GM12892 (cell line): ENCODE measurements at regions not wholly inside any gene's neighbourhood (a gene's known extent, or its start where the extent isn't known, plus 50 kb on each side); places are given as distances from the start of the nearest gene placed in this dataset.

ENCODE experiments used
- POLR2A ChIP-seq: IDR thresholded peaks from 2 replicates; pipeline ENCODE4 v1.6.1; 2011; ENCODE audit warnings: low read depth, low read length, control low read depth
- POLR2AphosphoS5 ChIP-seq: IDR thresholded peaks from 2 replicates; pipeline ENCODE4 v1.6.1; 2011; ENCODE audit warnings: low read depth, low read length, control low read depth

- TF ChIP-seq POLR2AphosphoS5 (no peak), POLR2A (no peak)
These were observed 121.2 kb upstream of the RBPJ start for GRCh38 chr4:26199596-26199995.
